ENCODE measurements at regions not wholly inside any gene's neighbourhood (a gene's known extent, or its start where the extent isn't known, plus 50 kb on each side); places are given as distances from the start of the nearest gene placed in this dataset.

DNA sequence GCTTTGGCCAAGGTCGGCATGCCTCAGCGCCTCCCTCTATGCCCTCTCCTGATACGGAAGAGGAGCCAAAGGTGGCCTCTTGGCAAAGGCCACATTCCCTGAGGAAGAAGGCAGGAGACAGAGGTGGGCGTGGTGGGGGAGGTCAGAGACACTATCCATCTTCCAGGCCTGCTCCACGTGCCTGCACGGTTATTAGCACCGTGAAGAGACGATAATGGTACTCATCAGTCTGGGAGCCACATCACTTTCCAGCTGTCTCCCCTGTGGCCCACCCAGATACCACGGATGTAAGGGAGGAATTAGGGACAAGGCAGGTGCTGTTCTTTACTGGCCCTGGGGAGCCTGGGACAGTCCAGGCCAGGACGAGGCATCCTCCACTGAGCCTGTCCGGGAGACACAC lies 354.3 kb downstream of the MN1 start:
- DNase-seq (ENCODE audit: low read depth): no peak

DNA sequence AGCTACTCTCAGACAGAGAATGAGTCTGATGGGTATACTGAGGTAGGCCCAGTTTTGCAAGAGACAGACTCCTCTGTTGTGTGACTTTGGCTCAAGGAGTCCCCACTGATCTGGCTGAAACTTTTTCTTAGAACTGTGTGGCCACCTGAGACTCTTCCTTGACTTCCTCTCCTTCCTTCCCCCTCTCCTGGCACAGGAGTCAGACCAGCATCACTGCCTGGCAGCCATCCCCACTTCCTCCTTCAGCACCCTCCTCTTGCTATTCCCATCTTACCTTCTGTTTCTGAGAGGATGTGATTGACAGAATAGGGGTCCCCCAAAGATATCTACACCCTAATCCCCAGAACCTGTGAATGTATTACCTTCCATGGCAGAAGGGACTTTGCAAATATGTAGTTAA lies 351.1 kb downstream of the MN1 start:
- DNase-seq (ENCODE audit: low read depth): no peak

- no peak for DNase-seq (ENCODE audit: low read depth)
Measured at GRCh38 chr22:27452245-27452644, 349.3 kb downstream of the MN1 start.

DNA sequence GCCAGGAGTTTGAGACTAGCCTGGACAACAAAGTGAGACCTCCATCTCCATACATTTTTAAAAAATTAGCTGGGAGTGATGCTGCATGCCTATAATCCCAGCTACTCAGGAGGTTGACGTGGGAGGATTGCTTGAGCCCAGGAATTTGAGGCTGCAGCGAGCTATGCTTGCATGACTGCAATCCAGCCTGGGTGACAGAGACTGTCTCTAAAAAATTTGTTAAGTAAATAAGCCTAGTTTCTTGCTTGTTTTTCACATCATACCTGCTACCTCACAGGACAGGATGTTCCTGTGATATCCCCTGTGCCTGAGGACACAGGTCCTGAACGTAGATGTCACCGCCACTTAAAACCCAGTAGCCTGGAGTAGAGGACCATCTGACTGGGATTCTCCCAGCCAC lies 348.6 kb downstream of the MN1 start:
- DNase-seq (ENCODE audit: low read depth): no peak

- no peak for DNase-seq (ENCODE audit: low read depth)
Measured at GRCh38 chr22:27453725-27454124, 347.8 kb downstream of the MN1 start.

- no peak for DNase-seq (ENCODE audit: low read depth)
Measured at GRCh38 chr22:27454807-27455450, 346.6 kb downstream of the MN1 start.

DNA sequence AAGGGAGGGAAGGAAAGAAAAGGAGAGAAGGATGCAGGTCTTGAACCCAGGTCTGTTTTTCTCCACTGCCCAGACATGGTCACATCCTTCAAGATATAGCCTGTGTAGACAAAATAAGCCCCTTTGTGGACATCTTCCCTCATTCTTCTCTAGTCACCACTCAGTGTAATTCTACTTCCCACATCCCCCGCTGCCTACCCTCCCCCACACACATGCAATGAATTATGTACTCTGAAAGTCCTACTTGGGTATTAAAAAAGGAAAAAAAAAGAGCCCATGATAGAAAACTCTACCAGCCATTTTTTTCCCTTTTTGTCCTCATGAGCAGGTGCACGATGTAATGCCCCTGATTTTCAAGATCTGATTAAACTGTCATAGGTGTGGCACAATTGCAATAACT lies 346.0 kb downstream of the MN1 start:
- no peak for DNase-seq (ENCODE audit: low read depth)

GRCh38 chr22:27456696-27457503 lies 344.7 kb downstream of the MN1 start:
- no peak for DNase-seq (ENCODE audit: low read depth)

GRCh38 chr22:27459999-27460398 lies 341.6 kb downstream of the MN1 start:
- DNase-seq (ENCODE audit: low read depth): no peak

- no peak for DNase-seq (ENCODE audit: low read depth)
Measured at GRCh38 chr22:27460591-27461347, 340.8 kb downstream of the MN1 start.

DNA sequence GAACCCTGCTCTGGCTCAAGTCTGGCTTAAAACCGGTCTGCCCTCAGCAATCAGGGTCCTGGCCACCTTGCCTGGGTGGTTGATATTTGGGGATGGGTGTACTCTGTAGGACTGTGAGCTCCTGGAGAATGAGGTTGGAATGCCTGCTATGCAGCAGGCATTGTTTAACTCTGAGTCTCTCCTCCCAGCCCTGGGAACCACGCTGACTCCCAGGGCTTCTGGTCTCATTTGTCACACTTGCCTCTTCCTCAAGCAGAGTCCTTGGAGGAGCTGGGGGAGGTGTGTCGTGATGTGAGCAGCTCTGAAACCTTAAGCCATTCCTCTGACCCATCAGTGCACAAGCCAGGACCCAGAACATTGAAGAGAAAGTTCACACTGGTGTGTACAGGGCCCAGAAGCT lies 340.1 kb downstream of the MN1 start:
- no peak for DNase-seq (ENCODE audit: low read depth)

- no peak for DNase-seq (ENCODE audit: low read depth)
Measured at GRCh38 chr22:27462190-27462589, 339.4 kb downstream of the MN1 start.

- no peak for DNase-seq (ENCODE audit: low read depth)
Measured at GRCh38 chr22:27463121-27463660, 338.4 kb downstream of the MN1 start.

- no peak for DNase-seq (ENCODE audit: low read depth)
Measured at GRCh38 chr22:27466229-27466628, 335.3 kb downstream of the MN1 start.

DNA sequence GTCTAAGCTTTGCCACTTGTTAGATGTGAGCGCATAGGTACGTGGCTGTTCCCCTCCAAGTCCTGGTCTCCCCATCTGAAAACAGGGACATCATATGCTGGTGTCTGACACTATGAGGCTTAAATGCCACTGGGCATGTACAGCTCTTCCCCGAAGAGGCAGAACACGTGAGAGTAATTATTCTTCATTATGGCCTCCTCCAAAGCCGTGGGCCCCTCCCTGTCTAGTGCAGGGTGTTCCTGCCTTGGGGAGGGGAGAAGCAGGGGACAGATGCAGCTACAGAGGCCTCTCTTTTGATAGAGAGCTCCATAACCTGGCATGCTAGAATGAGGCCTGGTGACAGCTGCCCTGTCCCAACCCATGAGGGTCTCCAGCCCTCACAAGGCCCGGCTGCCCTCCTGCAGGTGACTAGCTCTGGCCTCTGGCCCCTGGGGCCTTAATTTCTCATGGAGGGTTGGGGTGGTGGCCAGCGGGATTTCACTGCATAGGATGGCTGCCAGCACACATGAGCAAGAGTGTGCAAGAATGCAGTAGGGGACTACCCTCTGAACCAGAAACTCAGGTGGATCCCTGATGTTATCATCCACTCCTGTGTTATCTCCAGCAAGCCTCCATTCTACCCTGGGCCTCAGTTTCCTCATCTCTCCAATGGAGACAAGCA lies 334.6 kb downstream of the MN1 start:
- DNase-seq (ENCODE audit: low read depth): no peak

DNA sequence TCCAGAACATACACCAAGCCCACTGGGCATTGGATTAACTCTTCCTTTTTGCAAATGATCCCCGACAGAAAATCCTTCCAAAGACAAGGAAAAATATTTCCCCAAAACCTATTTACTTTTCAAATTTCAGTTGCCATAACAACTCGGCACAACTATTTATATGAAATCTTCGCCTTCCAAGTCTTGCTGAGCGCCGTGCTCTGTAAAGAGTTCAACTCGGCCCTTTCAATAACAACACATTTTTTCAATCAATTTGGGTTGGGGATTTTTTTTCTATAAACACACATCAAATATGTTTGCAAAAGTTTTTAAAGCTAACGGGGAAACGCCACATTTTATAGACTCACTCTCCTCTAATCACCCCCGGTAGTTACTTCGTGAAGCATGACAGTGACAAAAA lies 333.8 kb downstream of the MN1 start:
- DNase-seq (ENCODE audit: low read depth): no peak

- DNase-seq (ENCODE audit: low read depth): no peak
Measured at GRCh38 chr22:27468712-27469111, 332.8 kb downstream of the MN1 start.

DNA sequence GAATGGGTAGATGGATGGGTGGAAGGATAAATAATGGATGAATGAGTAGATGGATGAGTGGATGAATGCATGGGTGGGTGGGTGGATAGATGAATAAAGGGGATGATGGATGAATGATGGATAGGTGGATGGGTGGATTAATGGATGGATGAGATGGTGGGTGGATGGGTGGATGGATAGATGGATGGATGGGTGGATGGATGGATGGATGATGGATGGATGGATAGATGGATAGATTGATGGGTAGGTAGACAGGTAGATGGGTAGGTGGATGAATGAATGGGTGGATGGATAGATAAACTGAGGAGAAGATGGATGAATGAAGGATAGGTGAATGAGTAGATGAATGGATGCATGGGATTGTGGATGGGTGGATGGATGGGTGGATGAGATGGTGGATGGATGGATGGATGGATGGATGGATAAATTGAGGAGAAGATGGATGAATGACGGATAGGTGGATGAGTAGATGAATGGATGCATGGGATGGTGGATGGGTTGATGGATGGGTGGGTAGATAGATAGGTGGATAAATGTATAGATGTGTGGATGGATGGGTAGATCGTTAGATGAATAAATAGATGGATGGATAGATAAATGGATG lies 331.3 kb downstream of the MN1 start:
- DNase-seq (ENCODE audit: low read depth): no peak

DNA sequence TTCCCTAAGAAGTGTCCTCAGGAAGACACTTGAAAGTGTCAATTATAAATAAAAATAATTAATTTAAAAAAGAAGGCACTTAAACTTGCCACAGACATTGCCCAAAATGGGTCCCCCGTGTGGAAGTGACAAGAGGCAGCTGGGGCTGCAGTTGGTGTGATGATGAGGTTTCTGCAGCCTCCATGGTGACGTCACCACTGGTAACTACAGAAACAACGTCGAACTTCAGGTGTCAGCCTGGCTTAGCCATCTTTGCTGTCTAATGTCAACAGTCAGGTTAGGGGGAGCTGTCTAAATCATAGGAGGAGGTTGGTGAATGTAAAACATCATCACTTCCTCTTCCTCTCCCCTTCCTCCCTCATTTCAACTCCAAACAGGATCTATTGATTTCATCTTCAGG lies 328.6 kb downstream of the MN1 start:
- DNase-seq (ENCODE audit: low read depth): no peak

GRCh38 chr22:27473533-27473932 lies 328.0 kb downstream of the MN1 start:
- DNase-seq (ENCODE audit: low read depth): no peak

DNA sequence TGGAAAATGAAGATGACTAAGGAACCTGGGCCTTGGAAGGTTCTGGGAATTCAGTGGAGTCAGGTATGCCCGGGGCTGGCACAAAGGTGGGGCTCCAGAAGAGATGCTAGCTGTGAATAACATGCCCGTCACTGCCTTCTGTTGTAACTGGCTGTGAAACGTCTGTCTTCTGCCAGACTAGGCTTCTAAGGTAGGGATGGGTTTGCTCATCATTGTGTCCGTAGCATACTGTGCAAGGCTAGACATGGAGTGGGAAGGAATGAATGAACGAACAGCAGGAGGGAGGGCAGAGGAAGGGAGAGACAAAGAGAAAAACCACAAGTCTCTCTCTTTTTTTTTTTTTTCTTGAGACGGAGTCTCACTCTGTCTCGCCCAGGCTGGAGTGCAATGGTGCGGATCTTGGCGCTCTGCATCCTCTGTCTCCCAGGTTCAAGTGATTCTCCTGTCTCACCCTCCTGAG lies 327.4 kb downstream of the MN1 start:
- no peak for DNase-seq (ENCODE audit: low read depth)

All from T follicular helper cell (primary cell).